ENCODE measurements at regions not wholly inside any gene's neighbourhood (a gene's known extent, or its start where the extent isn't known, plus 50 kb on each side); places are given as distances from the start of the nearest gene placed in this dataset.
A peak's percentile ranks its signal among the peaks of the same experiment; 100 is the strongest.
"Not testable (repeated sequence)": the region's sequence is repeated elsewhere in the genome, so short reads cannot be mapped to it uniquely, and the experiment has no call there.

GRCh38 chrX:152507168-152507567 lies 56.1 kb upstream of the GABRA3 start:
- not testable (repeated sequence) for H3K27me3 ChIP-seq (replicated peaks; ENCODE audit: insufficient read depth); H3K36me3 ChIP-seq; H3K4me3 ChIP-seq; ATAC-seq (ENCODE audit: insufficient number of reproducible peaks, low FRiP score, low read depth); H3K9me3 ChIP-seq; H3K4me1 ChIP-seq (ENCODE audit: control insufficient read depth in 1 of 2, low read depth in 2 of 2); DNase-seq (ENCODE audit: low spot score); H3K27ac ChIP-seq

DNA sequence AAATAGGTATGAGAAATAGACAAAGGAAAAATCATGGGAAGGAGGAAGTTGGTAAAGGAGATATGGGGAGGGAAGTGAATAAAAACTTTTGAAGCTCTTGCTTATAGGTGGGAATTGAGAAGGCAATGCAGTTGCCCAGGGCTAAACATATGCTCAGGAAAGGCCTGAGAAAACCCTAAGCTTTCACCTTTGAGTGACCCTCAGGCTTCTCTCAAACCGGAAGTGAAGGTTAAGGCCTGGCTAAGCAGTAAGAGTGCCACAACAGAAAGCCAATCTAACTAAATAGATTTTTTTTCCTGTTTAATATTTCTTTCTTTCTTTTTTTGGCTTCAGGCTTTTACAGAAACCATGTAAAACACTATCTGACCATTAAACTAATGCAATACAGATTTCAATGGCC lies 69.5 kb upstream of the GABRA3 start:
- TF ChIP-seq CTCF (IDR thresholded peaks at IDR 0.05), result no peak
- no peaks in the 10 kb centered on the region for H3K4me1 ChIP-seq (ENCODE audit: control insufficient read depth in 1 of 2, low read depth in 2 of 2)
- no peak overlapping the region for H3K4me3 ChIP-seq
- DNase-seq (ENCODE audit: low spot score), result no peak
- no peak for ATAC-seq (ENCODE audit: insufficient number of reproducible peaks, low FRiP score, low read depth)
- H3K9me3 ChIP-seq, result no peaks in the 10 kb centered on the region
- H3K36me3 ChIP-seq, result no peaks in the 10 kb centered on the region
- H3K27me3 ChIP-seq (replicated peaks; ENCODE audit: insufficient read depth), result no peaks in the 10 kb centered on the region
- H3K27ac ChIP-seq, result no peak overlapping the region

GRCh38 chrX:152528193-152528592 lies 77.1 kb upstream of the GABRA3 start:
- DNase-seq (ENCODE audit: low spot score) (no peak), ATAC-seq (ENCODE audit: insufficient number of reproducible peaks, low FRiP score, low read depth) (no peak)
- Histone ChIP-seq H3K27me3 (replicated peaks; ENCODE audit: insufficient read depth) (no peaks in the 10 kb centered on the region), H3K27ac (no peak overlapping the region), H3K4me3 (no peak overlapping the region), H3K9me3 (no peaks in the 10 kb centered on the region), H3K4me1 (ENCODE audit: control insufficient read depth in 1 of 2, low read depth in 2 of 2) (no peaks in the 10 kb centered on the region), H3K36me3 (no peaks in the 10 kb centered on the region)
- TF ChIP-seq CTCF (IDR thresholded peaks at IDR 0.05), result no peak

DNA sequence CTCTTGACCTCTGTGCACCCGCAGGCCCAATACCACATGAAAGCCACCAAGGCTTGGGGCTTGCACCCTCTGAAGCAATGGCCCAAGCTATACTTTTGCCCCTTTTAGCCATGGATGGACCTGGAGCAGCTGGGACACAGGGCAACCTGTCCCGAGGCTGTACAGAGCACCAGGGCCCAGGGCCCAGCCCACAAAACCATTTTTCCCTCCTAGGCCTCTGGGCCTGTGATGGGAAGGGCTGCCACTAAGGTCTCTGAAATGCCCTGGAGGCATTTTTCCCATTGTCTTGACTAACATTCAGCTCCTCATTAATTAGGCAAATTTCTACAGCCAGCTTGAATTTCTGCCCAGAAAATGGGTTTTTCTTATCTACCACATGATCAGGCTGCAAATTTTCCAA lies 79.9 kb upstream of the GABRA3 start:
- no peak overlapping the region for H3K4me3 ChIP-seq
- ATAC-seq (ENCODE audit: insufficient number of reproducible peaks, low FRiP score, low read depth) (no peak), DNase-seq (ENCODE audit: low spot score) (no peak)
- TF ChIP-seq CTCF (IDR thresholded peaks at IDR 0.05), result no peak
- H3K4me1 ChIP-seq (ENCODE audit: control insufficient read depth in 1 of 2, low read depth in 2 of 2), result no peaks in the 10 kb centered on the region
- no peak overlapping the region for H3K27ac ChIP-seq
- H3K9me3 ChIP-seq, result no peaks in the 10 kb centered on the region
- H3K36me3 ChIP-seq, result no peaks in the 10 kb centered on the region
- H3K27me3 ChIP-seq (replicated peaks; ENCODE audit: insufficient read depth), result no peaks in the 10 kb centered on the region

DNA sequence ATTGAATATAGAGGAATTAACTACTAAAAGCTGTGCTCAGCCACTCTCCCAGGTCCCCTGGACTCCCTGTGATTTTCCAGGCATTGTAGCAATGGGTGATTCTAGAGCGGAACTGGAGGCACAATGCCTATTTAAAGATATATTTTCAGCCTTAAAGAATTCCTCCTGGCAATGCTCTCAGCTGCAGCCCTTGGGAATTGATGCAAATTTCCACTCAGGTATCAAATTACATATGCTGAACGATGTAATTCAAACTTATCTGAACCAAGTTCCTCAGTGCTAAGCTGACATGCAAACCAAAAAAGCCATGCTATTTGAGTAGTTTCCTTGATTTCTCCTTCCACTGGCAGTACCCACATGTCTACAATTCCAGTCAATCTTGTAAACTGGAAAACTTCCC lies 86.3 kb upstream of the GABRA3 start:
- no peak for TF ChIP-seq CTCF (IDR thresholded peaks at IDR 0.05)
- Histone ChIP-seq H3K36me3 (no peaks in the 10 kb centered on the region), H3K27me3 (replicated peaks; ENCODE audit: insufficient read depth) (no peaks in the 10 kb centered on the region), H3K9me3 (no peaks in the 10 kb centered on the region), H3K4me3 (no peak overlapping the region), H3K27ac (peak overlapping the region in 1 of 2 donors; percentile 21), H3K4me1 (ENCODE audit: control insufficient read depth in 1 of 2, low read depth in 2 of 2) (peaks cover 0 to 5% of the 10 kb centered on the region in 2 donors)
- ATAC-seq (ENCODE audit: insufficient number of reproducible peaks, low FRiP score, low read depth) (no peak), DNase-seq (ENCODE audit: low spot score) (no peak)

DNA sequence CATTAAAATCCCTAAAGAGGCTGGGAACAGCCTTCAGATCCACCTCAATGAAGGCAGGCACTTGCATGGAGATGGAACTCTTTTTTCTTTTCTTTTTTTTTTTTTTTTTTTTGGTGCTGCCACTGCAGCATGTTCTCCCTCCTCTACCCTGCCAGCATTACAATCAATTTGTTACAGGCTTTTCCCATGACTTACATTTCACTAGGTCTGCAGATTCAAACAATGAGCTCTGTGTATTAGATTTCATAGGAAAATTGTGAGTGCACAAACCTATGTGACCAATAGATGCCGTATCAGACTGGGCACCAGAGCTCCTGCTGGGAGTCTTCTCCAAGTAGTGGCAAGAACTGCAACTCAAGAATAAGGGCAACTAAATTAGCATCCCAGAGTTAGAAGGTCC lies 63.8 kb upstream of the GABRQ start:
- Histone ChIP-seq H3K4me1 (ENCODE audit: control insufficient read depth in 1 of 2, low read depth in 2 of 2) (no peaks in the 10 kb centered on the region), H3K27me3 (replicated peaks; ENCODE audit: insufficient read depth) (no peaks in the 10 kb centered on the region), H3K27ac (no peak overlapping the region), H3K36me3 (no peaks in the 10 kb centered on the region), H3K9me3 (no peaks in the 10 kb centered on the region), H3K4me3 (no peak overlapping the region)
- DNase-seq (ENCODE audit: low spot score) (no peak), ATAC-seq (ENCODE audit: insufficient number of reproducible peaks, low FRiP score, low read depth) (no peak)
- no peak for TF ChIP-seq CTCF (IDR thresholded peaks at IDR 0.05)
